ENCODE measurements at regions not wholly inside any gene's neighbourhood (a gene's known extent, or its start where the extent isn't known, plus 50 kb on each side); places are given as distances from the start of the nearest gene placed in this dataset.
"Not testable (repeated sequence)": the region's sequence is repeated elsewhere in the genome, so short reads cannot be mapped to it uniquely, and the experiment has no call there.

- DNase-seq (ENCODE audit: low spot score): no peak
Measured at GRCh38 chr4:129254526-129254925, 158.6 kb downstream of the C4orf33 start.

- DNase-seq (ENCODE audit: low spot score): no peak
Measured at GRCh38 chr4:129261584-129261983, 165.6 kb downstream of the C4orf33 start.

- DNase-seq (ENCODE audit: low spot score): no peak
Measured at GRCh38 chr4:129264008-129264657, 168.2 kb downstream of the C4orf33 start.

GRCh38 chr4:129278868-129279267, 182.9 kb downstream of the C4orf33 start:
- no peak for DNase-seq (ENCODE audit: low spot score)

GRCh38 chr4:129282293-129282692, 186.3 kb downstream of the C4orf33 start:
- DNase-seq (ENCODE audit: low spot score): no peak

- not testable (repeated sequence) for DNase-seq (ENCODE audit: low spot score)
Measured at GRCh38 chr4:129292194-129292593, 196.2 kb downstream of the C4orf33 start.

GRCh38 chr4:129314781-129315180, 218.8 kb downstream of the C4orf33 start:
- DNase-seq (ENCODE audit: low spot score): no peak

GRCh38 chr4:129322920-129323319, 227.0 kb downstream of the C4orf33 start:
- DNase-seq (ENCODE audit: low spot score): no peak

- no peak for DNase-seq (ENCODE audit: low spot score)
Measured at GRCh38 chr4:129323658-129324057, 227.7 kb downstream of the C4orf33 start.

GRCh38 chr4:129326571-129327460, 230.9 kb downstream of the C4orf33 start:
- no peak for DNase-seq (ENCODE audit: low spot score)

GRCh38 chr4:129327637-129328036, 231.7 kb downstream of the C4orf33 start:
- DNase-seq (ENCODE audit: low spot score): no peak

GRCh38 chr4:129328162-129328561, 232.2 kb downstream of the C4orf33 start:
- DNase-seq (ENCODE audit: low spot score): no peak

GRCh38 chr4:129334136-129334535, 238.2 kb downstream of the C4orf33 start:
- no peak for DNase-seq (ENCODE audit: low spot score)

GRCh38 chr4:129335276-129335675, 239.3 kb downstream of the C4orf33 start:
- no peak for DNase-seq (ENCODE audit: low spot score)

- DNase-seq (ENCODE audit: low spot score): no peak
Measured at GRCh38 chr4:129335818-129336217, 239.9 kb downstream of the C4orf33 start.

- DNase-seq (ENCODE audit: low spot score): no peak
Measured at GRCh38 chr4:129336457-129337227, 240.7 kb downstream of the C4orf33 start.

- no peak for DNase-seq (ENCODE audit: low spot score)
Measured at GRCh38 chr4:129337228-129337620, 241.3 kb downstream of the C4orf33 start.

GRCh38 chr4:129342819-129343408, 247.0 kb downstream of the C4orf33 start:
- DNase-seq (ENCODE audit: low spot score): no peak

GRCh38 chr4:129344058-129344457, 248.1 kb downstream of the C4orf33 start:
- peak; percentile 14 for DNase-seq (ENCODE audit: low spot score)

- no peak for DNase-seq (ENCODE audit: low spot score)
Measured at GRCh38 chr4:129345609-129346008, 249.7 kb downstream of the C4orf33 start.

GRCh38 chr4:129346036-129346435, 250.1 kb downstream of the C4orf33 start:
- no peak for DNase-seq (ENCODE audit: low spot score)

- DNase-seq (ENCODE audit: low spot score): no peak
Measured at GRCh38 chr4:129346734-129347133, 250.8 kb downstream of the C4orf33 start.
